ENCODE measurements at regions not wholly inside any gene's neighbourhood (a gene's known extent, or its start where the extent isn't known, plus 50 kb on each side); places are given as distances from the start of the nearest gene placed in this dataset.

DNA sequence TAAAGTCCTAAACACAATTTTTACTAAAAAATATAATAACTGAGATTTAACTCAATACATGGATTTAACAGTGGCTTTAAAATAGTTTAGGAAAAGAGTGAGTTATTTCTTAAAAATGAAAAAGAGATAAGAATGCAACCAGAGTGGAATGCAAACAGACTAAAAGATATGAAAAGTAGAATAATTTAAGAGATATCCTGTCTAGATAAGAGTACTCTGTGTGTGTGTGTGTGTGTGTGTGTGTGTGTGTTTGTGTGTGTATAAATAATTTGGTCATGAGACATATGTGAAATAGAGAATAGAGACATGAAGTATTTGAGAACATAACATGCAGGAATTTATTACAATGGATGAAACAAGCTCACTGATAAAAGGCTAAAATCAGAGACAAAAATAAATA, 986.9 kb upstream of the CHORDC1 start:
- Histone ChIP-seq H3K27me3 (ENCODE audit: control insufficient read depth in 1 of 2, insufficient read depth in 2 of 2, low read length in 2 of 2) (no peaks in the 10 kb centered on the region), H3K36me3 (ENCODE audit: control insufficient read depth in 2 of 2, insufficient read depth in 2 of 2, low read length in 1 of 2) (no peaks in the 10 kb centered on the region), H3K9me3 (ENCODE audit: control insufficient read depth in 2 of 2, insufficient read depth in 1 of 2, low read depth in 1 of 2, low read length in 1 of 2) (no peaks in the 10 kb centered on the region), H3K4me3 (ENCODE audit: low read depth in 1 of 2, low read length in 2 of 2) (no peak overlapping the region), H3K27ac (ENCODE audit: low read depth in 2 of 2, low read length in 1 of 2) (no peak overlapping the region), H3K4me1 (ENCODE audit: control insufficient read depth in 2 of 2, insufficient read depth in 2 of 2, low read length in 1 of 2) (no peaks in the 10 kb centered on the region)

DNA sequence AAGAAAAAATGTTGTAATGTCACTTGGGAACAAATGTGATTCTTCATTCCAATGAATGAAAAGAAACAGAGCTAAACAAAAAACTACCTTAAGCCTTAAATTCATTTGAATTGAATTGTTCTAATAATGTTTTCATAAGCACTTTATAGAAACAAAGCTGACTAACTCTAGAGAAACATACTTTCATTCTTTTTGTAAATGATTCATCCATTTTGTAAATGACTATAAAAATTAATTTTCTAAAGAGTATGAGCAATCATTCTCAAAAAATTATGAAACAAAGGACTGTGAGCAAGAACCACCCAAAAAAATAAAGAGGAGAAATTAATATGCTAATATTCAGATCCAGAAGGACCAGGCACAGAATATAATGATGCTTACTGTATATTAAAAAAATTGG, 986.5 kb upstream of the CHORDC1 start:
- Histone ChIP-seq H3K4me1 (ENCODE audit: control insufficient read depth in 2 of 2, insufficient read depth in 2 of 2, low read length in 1 of 2) (no peaks in the 10 kb centered on the region), H3K9me3 (ENCODE audit: control insufficient read depth in 2 of 2, insufficient read depth in 1 of 2, low read depth in 1 of 2, low read length in 1 of 2) (no peaks in the 10 kb centered on the region), H3K27ac (ENCODE audit: low read depth in 2 of 2, low read length in 1 of 2) (no peak overlapping the region), H3K4me3 (ENCODE audit: low read depth in 1 of 2, low read length in 2 of 2) (no peak overlapping the region), H3K27me3 (ENCODE audit: control insufficient read depth in 1 of 2, insufficient read depth in 2 of 2, low read length in 2 of 2) (no peaks in the 10 kb centered on the region), H3K36me3 (ENCODE audit: control insufficient read depth in 2 of 2, insufficient read depth in 2 of 2, low read length in 1 of 2) (no peaks in the 10 kb centered on the region)

DNA sequence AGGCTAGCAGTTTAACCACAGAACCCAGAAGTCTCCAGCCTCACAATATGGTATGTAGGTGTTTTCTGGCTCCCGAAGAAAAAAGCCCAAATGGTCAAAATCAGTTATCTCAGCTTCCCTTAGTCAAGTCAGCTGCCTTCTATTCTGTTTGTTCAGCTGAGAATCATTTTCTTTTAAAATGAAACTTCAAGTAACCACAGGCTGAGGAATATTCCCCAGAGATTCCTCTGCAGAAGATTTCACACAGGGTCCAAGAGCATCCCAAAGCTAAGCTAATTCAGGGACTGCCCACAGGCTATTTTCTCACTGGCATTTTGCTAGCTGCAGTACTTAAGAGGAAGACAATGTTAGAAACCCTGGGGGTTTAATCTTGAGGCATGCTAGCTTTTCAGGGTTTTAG, 977.0 kb upstream of the CHORDC1 start:
- no peak overlapping the region for H3K27ac ChIP-seq (ENCODE audit: low read depth in 2 of 2, low read length in 1 of 2)
- no peaks in the 10 kb centered on the region for H3K9me3 ChIP-seq (ENCODE audit: control insufficient read depth in 2 of 2, insufficient read depth in 1 of 2, low read depth in 1 of 2, low read length in 1 of 2)
- H3K36me3 ChIP-seq (ENCODE audit: control insufficient read depth in 2 of 2, insufficient read depth in 2 of 2, low read length in 1 of 2) = no peaks in the 10 kb centered on the region
- H3K27me3 ChIP-seq (ENCODE audit: control insufficient read depth in 1 of 2, insufficient read depth in 2 of 2, low read length in 2 of 2) = no peaks in the 10 kb centered on the region
- no peak overlapping the region for H3K4me3 ChIP-seq (ENCODE audit: low read depth in 1 of 2, low read length in 2 of 2)
- 59 to 79% methylated on average over 1 of the region's 1 CpG for WGBS, 2 donors
- no peaks in the 10 kb centered on the region for H3K4me1 ChIP-seq (ENCODE audit: control insufficient read depth in 2 of 2, insufficient read depth in 2 of 2, low read length in 1 of 2)

DNA sequence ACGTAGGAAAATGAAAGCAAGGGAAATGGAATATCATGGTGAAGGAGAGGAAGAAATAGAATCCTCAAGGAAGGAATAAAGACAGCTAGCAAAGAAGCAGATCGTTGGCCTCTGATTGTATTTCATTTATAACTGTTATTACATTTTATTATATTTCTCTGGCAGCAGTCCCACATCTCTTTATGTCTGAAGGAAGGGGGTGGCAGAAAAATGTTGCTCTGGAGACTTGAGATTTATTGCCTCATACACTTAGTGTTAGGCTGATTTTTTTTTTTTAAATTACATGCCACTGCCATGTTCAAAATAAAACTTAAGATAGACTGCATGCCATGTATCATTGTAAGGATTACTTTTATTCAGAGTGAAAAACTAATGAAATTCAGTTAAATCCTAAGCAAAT, 971.7 kb upstream of the CHORDC1 start:
- 28 to 32% methylated on average over 2 of the region's 2 CpGs for WGBS, 2 donors
- H3K4me3 ChIP-seq (ENCODE audit: low read depth in 1 of 2, low read length in 2 of 2) = no peak overlapping the region
- no peaks in the 10 kb centered on the region for H3K9me3 ChIP-seq (ENCODE audit: control insufficient read depth in 2 of 2, insufficient read depth in 1 of 2, low read depth in 1 of 2, low read length in 1 of 2)
- no peaks in the 10 kb centered on the region for H3K27me3 ChIP-seq (ENCODE audit: control insufficient read depth in 1 of 2, insufficient read depth in 2 of 2, low read length in 2 of 2)
- no peaks in the 10 kb centered on the region for H3K4me1 ChIP-seq (ENCODE audit: control insufficient read depth in 2 of 2, insufficient read depth in 2 of 2, low read length in 1 of 2)
- H3K36me3 ChIP-seq (ENCODE audit: control insufficient read depth in 2 of 2, insufficient read depth in 2 of 2, low read length in 1 of 2) = no peaks in the 10 kb centered on the region
- H3K27ac ChIP-seq (ENCODE audit: low read depth in 2 of 2, low read length in 1 of 2) = no peak overlapping the region

DNA sequence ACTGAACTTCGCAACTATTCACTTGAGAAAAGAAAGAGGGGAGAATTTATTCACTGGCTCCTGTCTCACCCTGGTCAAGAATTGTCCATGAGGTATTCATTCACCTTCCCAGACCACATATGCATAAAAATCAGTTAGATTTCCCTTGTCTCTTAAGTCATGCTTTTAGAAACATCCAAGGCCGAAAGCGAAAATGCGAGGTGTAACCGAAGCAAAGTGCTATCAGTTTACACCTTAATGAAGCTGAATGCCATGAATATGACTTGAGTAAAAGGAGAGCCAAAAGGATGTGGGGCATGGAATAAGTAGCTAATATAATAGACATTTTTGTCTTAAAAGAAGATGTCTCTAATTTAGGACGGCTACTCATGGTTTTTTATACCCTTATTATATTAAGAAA, 965.6 kb upstream of the CHORDC1 start:
- no peaks in the 10 kb centered on the region for H3K27me3 ChIP-seq (ENCODE audit: control insufficient read depth in 1 of 2, insufficient read depth in 2 of 2, low read length in 2 of 2)
- no peak overlapping the region for H3K4me3 ChIP-seq (ENCODE audit: low read depth in 1 of 2, low read length in 2 of 2)
- no peak overlapping the region for H3K27ac ChIP-seq (ENCODE audit: low read depth in 2 of 2, low read length in 1 of 2)
- 88 to 89% methylated on average over 6 of the region's 6 CpGs for WGBS, 2 donors
- H3K4me1 ChIP-seq (ENCODE audit: control insufficient read depth in 2 of 2, insufficient read depth in 2 of 2, low read length in 1 of 2) = no peaks in the 10 kb centered on the region
- peaks cover 4 to 8% of the 10 kb centered on the region in 2 donors for H3K9me3 ChIP-seq (ENCODE audit: control insufficient read depth in 2 of 2, insufficient read depth in 1 of 2, low read depth in 1 of 2, low read length in 1 of 2)
- H3K36me3 ChIP-seq (ENCODE audit: control insufficient read depth in 2 of 2, insufficient read depth in 2 of 2, low read length in 1 of 2) = no peaks in the 10 kb centered on the region

DNA sequence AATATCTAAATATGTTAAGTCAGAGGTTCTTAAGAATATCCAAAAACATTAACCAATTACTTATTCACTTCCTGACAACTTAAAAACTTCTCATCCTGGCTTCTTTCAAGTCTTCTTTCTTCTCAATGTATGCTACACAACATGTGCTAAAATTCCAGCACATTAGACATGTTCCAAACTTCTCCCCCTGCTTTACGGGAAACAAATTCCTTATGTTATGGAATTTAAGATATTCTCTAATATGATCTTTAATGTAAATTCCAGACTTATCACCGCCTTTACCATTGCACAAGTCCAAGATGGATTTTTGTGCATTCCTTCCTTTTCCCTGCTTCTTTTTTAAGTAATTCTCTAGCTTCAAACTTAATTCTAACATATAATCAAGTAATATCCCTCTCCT, 964.5 kb upstream of the CHORDC1 start:
- Histone ChIP-seq H3K4me3 (ENCODE audit: low read depth in 1 of 2, low read length in 2 of 2) (no peak overlapping the region), H3K27me3 (ENCODE audit: control insufficient read depth in 1 of 2, insufficient read depth in 2 of 2, low read length in 2 of 2) (no peaks in the 10 kb centered on the region), H3K27ac (ENCODE audit: low read depth in 2 of 2, low read length in 1 of 2) (no peak overlapping the region), H3K9me3 (ENCODE audit: control insufficient read depth in 2 of 2, insufficient read depth in 1 of 2, low read depth in 1 of 2, low read length in 1 of 2) (peaks cover 4 to 8% of the 10 kb centered on the region in 2 donors), H3K36me3 (ENCODE audit: control insufficient read depth in 2 of 2, insufficient read depth in 2 of 2, low read length in 1 of 2) (no peaks in the 10 kb centered on the region), H3K4me1 (ENCODE audit: control insufficient read depth in 2 of 2, insufficient read depth in 2 of 2, low read length in 1 of 2) (no peaks in the 10 kb centered on the region)
- 82 to 86% methylated on average over 2 of the region's 2 CpGs for WGBS, 2 donors

DNA sequence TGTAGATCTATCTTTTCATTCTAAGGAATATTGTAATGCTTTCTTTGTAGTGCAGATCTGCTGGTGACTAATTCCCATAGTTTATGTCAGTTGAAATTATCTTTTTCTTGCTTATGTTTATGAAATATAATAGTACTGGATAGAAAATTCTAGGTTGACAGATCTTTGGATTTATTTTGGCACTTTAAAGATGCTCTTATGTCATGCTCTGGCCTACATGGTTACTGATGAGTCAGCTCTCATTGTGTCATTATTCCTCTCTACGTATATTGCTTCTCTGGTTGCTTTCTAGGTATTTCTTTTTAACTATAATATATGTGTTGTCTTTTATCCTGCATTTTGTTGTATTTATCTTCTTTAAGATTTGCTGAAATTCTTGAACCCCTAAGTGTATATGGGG, 955.5 kb upstream of the CHORDC1 start:
- WGBS, 2 donors = 44 to 55% methylated on average over 1 of the region's 1 CpG
- H3K27ac ChIP-seq (ENCODE audit: low read depth in 2 of 2, low read length in 1 of 2) = no peak overlapping the region

DNA sequence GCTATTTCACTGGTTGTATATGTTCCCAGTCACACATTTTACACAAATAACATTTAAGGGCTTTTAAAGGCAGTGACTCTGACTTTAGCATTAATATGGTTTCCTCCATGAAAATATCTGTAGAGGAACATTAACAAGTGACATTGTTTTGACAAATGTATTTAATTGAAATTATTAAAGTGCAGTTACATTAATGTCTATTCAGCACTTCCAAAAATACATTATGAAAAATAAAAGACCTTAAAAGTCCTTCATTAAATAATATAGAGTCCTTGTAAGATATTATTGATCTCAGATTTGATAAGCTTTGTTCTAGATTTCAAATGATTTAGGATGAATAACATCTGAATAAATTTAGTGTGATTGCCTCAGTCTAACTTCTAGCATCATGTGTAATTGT, 951.9 kb upstream of the CHORDC1 start:
- no peaks in the 10 kb centered on the region for H3K4me1 ChIP-seq (ENCODE audit: control insufficient read depth in 2 of 2, insufficient read depth in 2 of 2, low read length in 1 of 2)
- no peaks in the 10 kb centered on the region for H3K27me3 ChIP-seq (ENCODE audit: control insufficient read depth in 1 of 2, insufficient read depth in 2 of 2, low read length in 2 of 2)
- H3K36me3 ChIP-seq (ENCODE audit: control insufficient read depth in 2 of 2, insufficient read depth in 2 of 2, low read length in 1 of 2) = no peaks in the 10 kb centered on the region
- H3K9me3 ChIP-seq (ENCODE audit: control insufficient read depth in 2 of 2, insufficient read depth in 1 of 2, low read depth in 1 of 2, low read length in 1 of 2) = no peaks in the 10 kb centered on the region
- no peak overlapping the region for H3K27ac ChIP-seq (ENCODE audit: low read depth in 2 of 2, low read length in 1 of 2)
- H3K4me3 ChIP-seq (ENCODE audit: low read depth in 1 of 2, low read length in 2 of 2) = no peak overlapping the region

More for the DNA sequence above, 955.5 kb upstream of the CHORDC1 start:
- no peak overlapping the region for H3K4me3 ChIP-seq (ENCODE audit: low read depth in 1 of 2, low read length in 2 of 2)
- no peaks in the 10 kb centered on the region for H3K4me1 ChIP-seq (ENCODE audit: control insufficient read depth in 2 of 2, insufficient read depth in 2 of 2, low read length in 1 of 2)
- H3K36me3 ChIP-seq (ENCODE audit: control insufficient read depth in 2 of 2, insufficient read depth in 2 of 2, low read length in 1 of 2) = no peaks in the 10 kb centered on the region
- no peaks in the 10 kb centered on the region for H3K27me3 ChIP-seq (ENCODE audit: control insufficient read depth in 1 of 2, insufficient read depth in 2 of 2, low read length in 2 of 2)
- H3K9me3 ChIP-seq (ENCODE audit: control insufficient read depth in 2 of 2, insufficient read depth in 1 of 2, low read depth in 1 of 2, low read length in 1 of 2) = no peaks in the 10 kb centered on the region

DNA sequence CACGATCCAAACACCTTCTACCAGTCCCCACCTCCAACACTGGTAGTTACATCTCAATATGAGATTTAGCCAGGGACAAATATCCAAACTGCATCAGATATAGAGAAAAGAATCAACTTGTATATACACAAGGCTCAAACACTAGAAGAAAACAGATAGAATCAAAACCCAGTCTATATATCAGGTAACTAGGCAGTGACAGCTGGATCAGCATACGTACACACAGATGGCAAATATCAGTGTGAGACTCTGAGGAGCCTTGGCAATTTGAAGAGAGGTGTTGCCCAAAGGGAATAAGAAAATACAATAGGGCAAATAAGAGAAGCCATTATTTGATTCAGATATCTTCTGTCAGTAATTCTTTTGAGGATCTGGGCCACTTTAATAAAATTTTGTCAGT, 951.3 kb upstream of the CHORDC1 start:
- Histone ChIP-seq H3K27ac (ENCODE audit: low read depth in 2 of 2, low read length in 1 of 2) (no peak overlapping the region), H3K4me3 (ENCODE audit: low read depth in 1 of 2, low read length in 2 of 2) (no peak overlapping the region), H3K36me3 (ENCODE audit: control insufficient read depth in 2 of 2, insufficient read depth in 2 of 2, low read length in 1 of 2) (no peaks in the 10 kb centered on the region), H3K4me1 (ENCODE audit: control insufficient read depth in 2 of 2, insufficient read depth in 2 of 2, low read length in 1 of 2) (no peaks in the 10 kb centered on the region), H3K27me3 (ENCODE audit: control insufficient read depth in 1 of 2, insufficient read depth in 2 of 2, low read length in 2 of 2) (no peaks in the 10 kb centered on the region), H3K9me3 (ENCODE audit: control insufficient read depth in 2 of 2, insufficient read depth in 1 of 2, low read depth in 1 of 2, low read length in 1 of 2) (no peaks in the 10 kb centered on the region)
- 62 to 73% methylated on average over 2 of the region's 2 CpGs for WGBS, 2 donors

DNA sequence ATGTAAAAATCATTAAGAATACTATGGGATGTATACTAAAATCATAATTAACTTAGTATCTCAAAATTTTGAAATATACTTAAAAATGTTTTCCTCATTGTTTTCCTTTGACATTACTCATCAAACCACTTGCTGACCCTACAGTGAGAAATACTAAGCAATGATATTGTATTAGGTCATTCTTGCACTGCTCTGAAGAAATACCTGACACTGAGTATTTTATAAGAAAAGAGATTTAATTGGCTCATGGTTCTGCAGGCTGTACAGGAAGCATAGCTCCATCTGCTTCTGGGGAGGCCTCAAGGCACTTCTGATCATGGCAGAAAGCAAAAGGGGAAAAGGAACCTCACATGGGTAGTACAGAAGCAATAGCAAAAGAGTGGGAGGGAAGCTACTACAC, 950.9 kb upstream of the CHORDC1 start:
- Histone ChIP-seq H3K4me1 (ENCODE audit: control insufficient read depth in 2 of 2, insufficient read depth in 2 of 2, low read length in 1 of 2) (no peaks in the 10 kb centered on the region), H3K36me3 (ENCODE audit: control insufficient read depth in 2 of 2, insufficient read depth in 2 of 2, low read length in 1 of 2) (no peaks in the 10 kb centered on the region), H3K27me3 (ENCODE audit: control insufficient read depth in 1 of 2, insufficient read depth in 2 of 2, low read length in 2 of 2) (no peaks in the 10 kb centered on the region), H3K27ac (ENCODE audit: low read depth in 2 of 2, low read length in 1 of 2) (no peak overlapping the region), H3K9me3 (ENCODE audit: control insufficient read depth in 2 of 2, insufficient read depth in 1 of 2, low read depth in 1 of 2, low read length in 1 of 2) (no peaks in the 10 kb centered on the region), H3K4me3 (ENCODE audit: low read depth in 1 of 2, low read length in 2 of 2) (no peak overlapping the region)

Measured in esophagus (tissue), 2 donors.